Panc1 (cell line): ENCODE measurements at regions not wholly inside any gene's neighbourhood (a gene's known extent, or its start where the extent isn't known, plus 50 kb on each side); places are given as distances from the start of the nearest gene placed in this dataset.

Experiments used
- ATAC-seq: fragments of 200-7000 bp; cut with Tn5 transposase; 2 replicates; pipeline ENCODE4 v1.9.1; 2020; ENCODE audit warnings: mild to moderate bottlenecking, moderate library complexity
- BruUV-seq: library from RNA; stranded (reverse); fragments of 400-500 nt; replicated peaks from 2 replicates; lab custom pipeline; 2021; lab: Mats Ljungman, UMichigan
- CTCF ChIA-PET: fragments of 300-600 bp; sonication (Branson Sonifier 250); formaldehyde crosslinking; loops from one replicate; lab custom pipeline; 2022; ENCODE audit warnings: antibody characterized with exemption; lab: Charles Lee
- POLR2A ChIA-PET: fragments of 300-600 bp; sonication (Branson Sonifier 250); formaldehyde crosslinking; loops from one replicate; lab custom pipeline; 2022; ENCODE audit warnings: antibody characterized with exemption; lab: Charles Lee
- DNase-seq: peaks from one replicate; pipeline ENCODE4 v3.0.0-alpha.2; 2010; ENCODE audit warnings: low read depth, low spot score
- H3K27ac ChIP-seq: 2 replicates; pipeline ENCODE4 v1.5.1; 2011; ENCODE audit warnings: mild to moderate bottlenecking, low read length, inconsistent platforms
- H3K27me3 ChIP-seq: fragments of 200-500 bp; sonication (Bioruptor generic); 2 replicates; pipeline ENCODE4 v1.6.0; 2014; ENCODE audit warnings: low read length, inconsistent platforms; ENCODE audit not compliant: control insufficient read depth, insufficient read depth
- H3K36me3 ChIP-seq: fragments of 200-500 bp; sonication (Bioruptor generic); 2 replicates; pipeline ENCODE4 v1.5.1; 2014; ENCODE audit warnings: inconsistent platforms, mild to moderate bottlenecking, low read length, moderate library complexity; ENCODE audit not compliant: control insufficient read depth, insufficient read depth
- H3K4me1 ChIP-seq: 2 replicates; pipeline ENCODE4 v1.5.1; 2011; ENCODE audit warnings: inconsistent platforms, mild to moderate bottlenecking, low read length, moderate library complexity; ENCODE audit not compliant: control insufficient read depth, insufficient read depth
- H3K4me3 ChIP-seq, 2 experiments: 2 replicates each; pipeline ENCODE4 v1.5.1; 2011 to 2012; ENCODE audit warnings: low read depth in 2 of 2, low read length in 2 of 2, mild to moderate bottlenecking in 2 of 2, inconsistent platforms in 1 of 2, moderate library complexity in 1 of 2
- H3K9me3 ChIP-seq: fragments of 200-500 bp; sonication (Bioruptor generic); 2 replicates; pipeline ENCODE4 v1.5.1; 2014; ENCODE audit warnings: low read depth, mild to moderate bottlenecking, inconsistent platforms, low read length, moderate library complexity; ENCODE audit not compliant: control insufficient read depth, insufficient read depth
- POLR2AphosphoS5 ChIP-seq: IDR thresholded peaks from 2 replicates; pipeline ENCODE4 v1.6.1; 2012; ENCODE audit warnings: mild to moderate bottlenecking, low read depth, low read length, moderate library complexity
- SIN3A ChIP-seq: IDR thresholded peaks from 2 replicates; pipeline ENCODE4 v1.6.1; 2012; ENCODE audit warnings: low read depth, mild to moderate bottlenecking, low read length, moderate library complexity, borderline replicate concordance; ENCODE audit not compliant: insufficient read depth
- TCF7L2 ChIP-seq: IDR thresholded peaks from 2 replicates; pipeline ENCODE4 v1.6.1; 2011; ENCODE audit warnings: mild to moderate bottlenecking, low read depth, low read length, inconsistent platforms
- in situ Hi-C: cut with HindIII; loops from 2 replicates; pipeline ENCODE4 v1.10.0; 2016; ENCODE audit warnings: low sequenced_read_pairs, low pct_unique_long_range_greater_than_20kb
- intact Hi-C: fragments of 100-400 bp; cut with micrococcal nuclease; formaldehyde crosslinking; loops from one replicate; pipeline ENCODE4 v1.10.0; 2022; ENCODE audit not compliant: unreplicated experiment
- TF ChIP-seq, protein P1 (sequence below): fragments of 450-650 bp; IDR thresholded peaks from 2 replicates; pipeline ENCODE4 v1.5.1; 2017; ENCODE audit warnings: mild to moderate bottlenecking
- TF ChIP-seq, protein P2 (sequence below), 2 experiments: IDR thresholded peaks; 2 replicates each; pipeline ENCODE4 v1.6.1; 2011 to 2012; ENCODE audit warnings: low read depth in 2 of 2, control low read depth in 1 of 2, low read length in 1 of 2, mild to moderate bottlenecking in 1 of 2, moderate library complexity in 1 of 2; ENCODE audit not compliant: insufficient read depth in 1 of 2

DNA sequence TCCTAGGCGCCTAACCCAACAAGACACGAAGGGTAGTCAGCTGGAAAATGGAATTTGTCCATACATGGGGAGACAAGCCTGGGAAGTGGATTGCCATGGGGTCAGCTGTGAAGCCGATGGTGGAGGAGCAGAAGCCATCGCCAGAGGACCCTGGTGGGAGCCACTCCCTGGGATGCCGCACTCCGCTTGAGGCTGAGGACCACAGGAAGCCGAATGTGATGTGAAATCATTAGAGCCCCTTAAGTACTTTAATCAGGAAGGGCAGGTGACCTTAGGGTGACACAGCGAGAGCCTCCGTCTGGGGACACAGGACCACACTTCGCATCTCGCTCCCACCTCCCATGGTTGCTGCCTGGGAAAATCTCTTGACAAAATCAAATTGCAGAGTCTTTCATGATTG, 614.6 kb upstream of the MGMT start:
- Histone ChIP-seq H3K4me1 (no peaks in the 10 kb centered on the region), H3K36me3 (no peaks in the 10 kb centered on the region), H3K9me3 (no peaks in the 10 kb centered on the region), H3K27ac (no peak overlapping the region), H3K27me3 (0 out of 2 replicates have a peak, but pooled peaks cover 3% of the 10 kb centered on the region), H3K4me3 (no peak overlapping the region)
- ATAC-seq (no peak), DNase-seq (no peak)
- in situ Hi-C loops, result no loop called here
- intact Hi-C loops, result no loop called here
- ChIA-PET POLR2A (no interaction called here), CTCF (no interaction called here)
- TF ChIP-seq TCF7L2, result no peak
- TF ChIP-seq POLR2AphosphoS5, result no peak
- TF ChIP-seq, protein P1, sequence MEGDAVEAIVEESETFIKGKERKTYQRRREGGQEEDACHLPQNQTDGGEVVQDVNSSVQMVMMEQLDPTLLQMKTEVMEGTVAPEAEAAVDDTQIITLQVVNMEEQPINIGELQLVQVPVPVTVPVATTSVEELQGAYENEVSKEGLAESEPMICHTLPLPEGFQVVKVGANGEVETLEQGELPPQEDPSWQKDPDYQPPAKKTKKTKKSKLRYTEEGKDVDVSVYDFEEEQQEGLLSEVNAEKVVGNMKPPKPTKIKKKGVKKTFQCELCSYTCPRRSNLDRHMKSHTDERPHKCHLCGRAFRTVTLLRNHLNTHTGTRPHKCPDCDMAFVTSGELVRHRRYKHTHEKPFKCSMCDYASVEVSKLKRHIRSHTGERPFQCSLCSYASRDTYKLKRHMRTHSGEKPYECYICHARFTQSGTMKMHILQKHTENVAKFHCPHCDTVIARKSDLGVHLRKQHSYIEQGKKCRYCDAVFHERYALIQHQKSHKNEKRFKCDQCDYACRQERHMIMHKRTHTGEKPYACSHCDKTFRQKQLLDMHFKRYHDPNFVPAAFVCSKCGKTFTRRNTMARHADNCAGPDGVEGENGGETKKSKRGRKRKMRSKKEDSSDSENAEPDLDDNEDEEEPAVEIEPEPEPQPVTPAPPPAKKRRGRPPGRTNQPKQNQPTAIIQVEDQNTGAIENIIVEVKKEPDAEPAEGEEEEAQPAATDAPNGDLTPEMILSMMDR, result no peak
- no peak for TF ChIP-seq SIN3A
- TF ChIP-seq, protein P2, sequence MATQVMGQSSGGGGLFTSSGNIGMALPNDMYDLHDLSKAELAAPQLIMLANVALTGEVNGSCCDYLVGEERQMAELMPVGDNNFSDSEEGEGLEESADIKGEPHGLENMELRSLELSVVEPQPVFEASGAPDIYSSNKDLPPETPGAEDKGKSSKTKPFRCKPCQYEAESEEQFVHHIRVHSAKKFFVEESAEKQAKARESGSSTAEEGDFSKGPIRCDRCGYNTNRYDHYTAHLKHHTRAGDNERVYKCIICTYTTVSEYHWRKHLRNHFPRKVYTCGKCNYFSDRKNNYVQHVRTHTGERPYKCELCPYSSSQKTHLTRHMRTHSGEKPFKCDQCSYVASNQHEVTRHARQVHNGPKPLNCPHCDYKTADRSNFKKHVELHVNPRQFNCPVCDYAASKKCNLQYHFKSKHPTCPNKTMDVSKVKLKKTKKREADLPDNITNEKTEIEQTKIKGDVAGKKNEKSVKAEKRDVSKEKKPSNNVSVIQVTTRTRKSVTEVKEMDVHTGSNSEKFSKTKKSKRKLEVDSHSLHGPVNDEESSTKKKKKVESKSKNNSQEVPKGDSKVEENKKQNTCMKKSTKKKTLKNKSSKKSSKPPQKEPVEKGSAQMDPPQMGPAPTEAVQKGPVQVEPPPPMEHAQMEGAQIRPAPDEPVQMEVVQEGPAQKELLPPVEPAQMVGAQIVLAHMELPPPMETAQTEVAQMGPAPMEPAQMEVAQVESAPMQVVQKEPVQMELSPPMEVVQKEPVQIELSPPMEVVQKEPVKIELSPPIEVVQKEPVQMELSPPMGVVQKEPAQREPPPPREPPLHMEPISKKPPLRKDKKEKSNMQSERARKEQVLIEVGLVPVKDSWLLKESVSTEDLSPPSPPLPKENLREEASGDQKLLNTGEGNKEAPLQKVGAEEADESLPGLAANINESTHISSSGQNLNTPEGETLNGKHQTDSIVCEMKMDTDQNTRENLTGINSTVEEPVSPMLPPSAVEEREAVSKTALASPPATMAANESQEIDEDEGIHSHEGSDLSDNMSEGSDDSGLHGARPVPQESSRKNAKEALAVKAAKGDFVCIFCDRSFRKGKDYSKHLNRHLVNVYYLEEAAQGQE (IDR thresholded peaks at IDR 0.05; ENCODE audit: insufficient read depth in 1 of 2, low read depth in 2 of 2, low read length in 1 of 2), result no peak
- BruUV-seq, result no TSS peak

GRCh38 chr10:128852902-128853301, 614.1 kb upstream of the MGMT start:
- Histone ChIP-seq H3K4me1 (no peaks in the 10 kb centered on the region), H3K36me3 (no peaks in the 10 kb centered on the region), H3K27me3 (0 out of 2 replicates have a peak, but pooled peaks cover 3% of the 10 kb centered on the region), H3K4me3 (no peak overlapping the region), H3K9me3 (no peaks in the 10 kb centered on the region), H3K27ac (no peak overlapping the region)
- TF ChIP-seq, protein P2 (IDR thresholded peaks at IDR 0.05; ENCODE audit: insufficient read depth in 1 of 2, low read depth in 2 of 2, low read length in 1 of 2), result no peak
- TF ChIP-seq SIN3A, result no peak
- no peak for TF ChIP-seq TCF7L2
- TF ChIP-seq POLR2AphosphoS5, result no peak
- TF ChIP-seq, protein P1, result no peak
- intact Hi-C loops (no loop called here), in situ Hi-C loops (no loop called here)
- DNase-seq (no peak), ATAC-seq (no peak)
- ChIA-PET CTCF (no interaction called here), POLR2A (no interaction called here)
- BruUV-seq, result no TSS peak
